NCI-H2227 (cell line): ENCODE measurements at regions not wholly inside any gene's neighbourhood (a gene's known extent, or its start where the extent isn't known, plus 50 kb on each side); places are given as distances from the start of the nearest gene placed in this dataset.
A peak's percentile ranks its signal among the peaks of the same experiment; 100 is the strongest.

Experiments
- DNase-seq: peaks from one replicate; lab custom pipeline; 2025; ENCODE audit not compliant: unreplicated experiment; lab: John Stamatoyannopoulos, UW

- DNase-seq, result no peak
These were observed 171.0 kb downstream of the BTG1 start for GRCh38 chr12:91974541-91975085.

GRCh38 chr12:91973813-91974212 lies 171.8 kb downstream of the BTG1 start:
- no peak for DNase-seq

DNA sequence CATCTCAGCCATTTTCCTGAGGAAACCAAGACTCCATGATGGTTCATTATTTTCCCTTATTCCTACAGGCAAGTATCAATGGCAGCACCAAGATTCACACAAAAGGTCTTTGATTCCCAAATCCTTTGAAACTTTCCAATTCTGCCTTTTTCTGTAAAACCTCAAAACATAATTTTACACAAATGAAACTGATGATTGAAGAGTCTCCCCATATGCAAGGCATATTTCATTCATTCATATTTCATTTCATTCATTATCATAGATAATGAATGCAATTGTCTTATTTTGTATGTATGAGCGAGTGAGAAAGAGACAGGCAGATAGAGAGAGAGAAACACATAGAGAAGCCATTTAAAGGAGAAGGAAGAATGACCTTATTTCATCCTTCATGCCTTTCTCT lies 172.8 kb downstream of the BTG1 start:
- DNase-seq, result no peak

- DNase-seq, result no peak
These were observed 176.9 kb downstream of the BTG1 start for GRCh38 chr12:91968777-91969171.

DNA sequence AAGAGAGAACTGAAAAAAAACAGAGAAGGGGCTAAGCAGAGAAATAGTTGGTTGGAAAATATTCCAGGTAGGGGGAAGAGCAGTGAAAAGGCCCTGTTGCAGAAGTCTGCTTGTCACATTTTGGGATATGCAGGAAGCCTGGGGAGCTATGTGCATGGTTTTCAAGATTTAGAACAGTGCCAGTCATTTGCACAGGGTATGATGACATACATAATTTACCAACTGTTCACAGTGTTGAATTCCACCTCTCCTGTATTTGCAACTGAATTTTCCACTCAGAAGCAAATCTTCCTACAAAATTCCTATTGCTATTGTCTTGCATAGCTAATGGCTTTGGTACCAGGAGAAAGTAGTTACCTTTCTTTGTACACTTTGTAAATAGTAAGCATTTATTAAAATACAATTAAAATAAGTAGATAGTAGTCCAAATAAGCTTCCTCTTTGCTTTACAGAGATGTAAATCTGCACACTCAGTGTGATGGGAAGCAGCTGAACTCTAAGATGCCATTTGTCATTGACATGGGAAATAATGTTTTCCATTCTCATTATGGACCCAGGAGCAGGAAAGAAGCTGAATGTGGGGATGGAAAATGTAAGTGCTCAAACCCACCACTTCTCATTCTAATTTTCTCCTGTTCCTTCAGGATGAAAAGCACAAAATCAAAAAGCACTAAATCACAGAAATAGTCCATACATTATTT lies 177.4 kb downstream of the BTG1 start:
- DNase-seq, result no peak

DNA sequence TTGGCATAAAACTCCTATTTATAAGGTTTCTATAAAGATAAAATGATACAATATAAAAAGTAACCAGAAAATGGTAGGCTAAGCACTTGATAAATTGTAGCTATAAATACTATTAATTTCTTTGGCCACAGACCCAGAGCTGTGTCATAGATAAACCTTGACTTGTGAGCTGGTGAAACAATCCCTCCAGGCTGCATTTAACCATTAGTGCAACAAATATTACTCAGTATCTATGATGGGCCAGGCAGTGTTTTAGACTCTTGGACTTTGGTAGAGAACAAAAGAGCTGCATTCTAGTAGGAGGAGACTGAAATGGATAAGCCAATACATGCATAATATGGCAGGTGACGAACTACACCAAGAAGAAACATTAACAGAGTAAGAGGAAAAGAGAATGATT lies 178.1 kb downstream of the BTG1 start:
- no peak for DNase-seq

- peak; percentile 60 for DNase-seq
These were observed 179.9 kb downstream of the BTG1 start for GRCh38 chr12:91965781-91966180.

- no peak for DNase-seq
These were observed 181.1 kb downstream of the BTG1 start for GRCh38 chr12:91964501-91964900.

GRCh38 chr12:91959220-91959619 lies 186.4 kb downstream of the BTG1 start:
- no peak for DNase-seq

DNA sequence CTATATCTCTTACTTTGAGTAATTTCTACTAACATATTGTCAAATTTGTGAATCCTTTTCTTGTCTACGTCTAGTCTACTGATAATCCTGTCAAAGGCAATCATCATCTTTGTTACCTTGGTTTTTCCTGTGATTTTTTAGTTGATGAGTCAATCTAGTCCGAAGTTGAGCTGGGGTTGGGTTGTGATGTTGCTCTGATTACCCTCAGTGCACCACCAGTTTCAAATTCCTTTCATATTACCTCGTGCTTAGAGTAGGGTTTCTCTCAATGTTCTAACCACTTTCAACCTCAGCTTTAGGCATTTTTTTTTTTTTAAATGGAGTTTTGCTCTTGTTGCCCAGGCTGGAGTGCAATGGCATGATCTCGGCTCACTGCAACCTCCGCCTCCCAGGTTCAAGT lies 186.8 kb downstream of the BTG1 start:
- no peak for DNase-seq

GRCh38 chr12:91954747-91955146 lies 190.9 kb downstream of the BTG1 start:
- no peak for DNase-seq

DNA sequence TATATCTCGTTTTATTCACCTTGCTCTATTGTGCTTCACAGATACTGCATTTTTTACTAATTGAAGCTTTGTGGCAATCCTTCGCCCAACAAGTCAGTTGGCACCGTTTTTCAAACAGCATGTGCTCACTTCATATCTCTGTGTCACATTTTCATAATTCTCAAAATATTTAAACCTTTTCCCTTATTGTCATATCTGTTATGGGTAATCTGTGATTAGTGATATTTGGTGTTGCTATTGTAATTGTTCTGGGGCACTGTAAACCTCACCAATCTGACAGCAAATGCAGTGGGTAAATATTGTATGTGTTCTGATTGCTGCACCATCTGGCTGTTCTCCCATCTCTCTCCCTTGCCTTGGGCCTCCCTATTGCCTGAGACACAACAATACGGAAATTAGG lies 191.3 kb downstream of the BTG1 start:
- no peak for DNase-seq

GRCh38 chr12:91952916-91953315 lies 192.7 kb downstream of the BTG1 start:
- DNase-seq, result no peak

- DNase-seq, result no peak
These were observed 194.1 kb downstream of the BTG1 start for GRCh38 chr12:91951571-91951970.

GRCh38 chr12:91948504-91948903 lies 197.1 kb downstream of the BTG1 start:
- DNase-seq, result no peak

- DNase-seq, result no peak
These were observed 198.2 kb downstream of the BTG1 start for GRCh38 chr12:91947459-91947858.

GRCh38 chr12:91944637-91945036 lies 201.0 kb downstream of the BTG1 start:
- no peak for DNase-seq

DNA sequence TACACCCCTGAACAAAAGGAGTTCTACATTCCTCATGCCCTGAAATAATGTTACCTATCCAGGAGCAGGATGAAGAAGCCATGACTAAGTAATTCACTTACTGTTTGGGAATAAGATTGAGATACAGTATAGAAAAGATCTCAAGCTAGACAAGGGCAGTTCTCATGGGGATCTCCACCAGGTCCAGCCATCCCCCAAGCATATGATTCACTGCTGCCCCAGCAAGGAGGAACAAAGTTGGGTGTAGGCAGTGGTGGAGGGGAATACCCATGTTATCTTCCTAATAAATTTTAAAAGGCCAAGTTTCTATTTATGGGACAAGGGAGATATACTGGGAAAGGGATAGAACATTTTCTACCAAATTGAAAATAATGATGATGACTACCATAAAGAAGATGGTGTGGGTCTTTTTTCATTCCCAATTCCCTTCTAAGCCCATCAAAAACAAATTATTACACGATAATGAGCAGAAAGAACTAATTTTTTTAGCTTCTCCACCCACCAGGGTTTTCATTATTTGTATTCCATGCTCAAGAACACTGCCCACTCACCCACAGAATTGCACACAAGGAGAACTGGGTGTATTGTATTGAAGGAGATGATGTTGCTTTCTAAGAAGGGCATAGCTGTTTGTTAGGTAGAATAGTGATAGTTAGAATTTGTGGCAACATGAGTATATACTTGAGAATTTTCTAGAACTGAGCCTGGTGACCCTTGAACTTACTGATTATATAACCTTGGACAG lies 204.6 kb downstream of the BTG1 start:
- no peak for DNase-seq

- no peak for DNase-seq
These were observed 205.3 kb downstream of the BTG1 start for GRCh38 chr12:91940322-91940721.

- no peak for DNase-seq
These were observed 207.9 kb downstream of the BTG1 start for GRCh38 chr12:91937706-91938105.

- DNase-seq, result no peak
These were observed 208.6 kb downstream of the BTG1 start for GRCh38 chr12:91937009-91937408.

DNA sequence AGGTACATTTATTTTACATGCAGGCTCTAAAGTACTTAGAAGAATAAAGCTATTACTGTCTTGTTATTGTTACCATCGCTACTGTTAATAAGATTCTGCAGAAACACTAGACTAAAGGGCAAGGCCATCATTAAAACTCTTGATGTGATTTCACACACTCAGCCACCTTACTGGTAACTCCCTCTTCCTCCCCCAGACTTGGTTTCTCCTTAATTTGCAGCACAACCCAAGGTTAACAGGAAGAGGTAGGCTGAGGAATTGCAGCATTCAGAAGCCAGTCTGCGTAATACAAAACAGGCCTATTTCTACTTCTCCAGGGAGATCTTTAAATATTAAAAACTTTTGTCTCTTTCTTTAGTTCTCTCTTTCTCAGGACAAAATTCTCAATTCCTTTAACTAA lies 210.3 kb downstream of the BTG1 start:
- no peak for DNase-seq
